Astrocyte (in vitro differentiated cells and primary cell): ENCODE measurements at regions not wholly inside any gene's neighbourhood (a gene's known extent, or its start where the extent isn't known, plus 50 kb on each side); places are given as distances from the start of the nearest gene placed in this dataset.
"Not testable (repeated sequence)": the region's sequence is repeated elsewhere in the genome, so short reads cannot be mapped to it uniquely, and the experiment has no call there.

ENCODE experiments used
- DNase-seq: peaks from one replicate; pipeline ENCODE4 v3.0.0-alpha.2; 2010; ENCODE audit warnings: low read depth
- FAIRE-seq: peaks from 2 replicates; lab custom pipeline; 2011; peaks lifted over from hg19 to GRCh38; lab: Jason Lieb, UNC
- H2AFZ ChIP-seq: 2 replicates; pipeline ENCODE4 v1.6.0; 2012; ENCODE audit warnings: low read depth, low read length, inconsistent platforms
- H3K27ac ChIP-seq: 2 replicates; pipeline ENCODE4 v1.5.1; 2011; ENCODE audit warnings: low read depth, low read length, inconsistent platforms
- H3K27me3 ChIP-seq: 2 replicates; pipeline ENCODE4 v1.6.0; 2011; ENCODE audit warnings: low read length, inconsistent platforms; ENCODE audit not compliant: insufficient read depth
- H3K36me3 ChIP-seq: 2 replicates; pipeline ENCODE4 v1.5.1; 2011; ENCODE audit warnings: low read length, inconsistent platforms; ENCODE audit not compliant: insufficient read depth
- H3K4me1 ChIP-seq: 2 replicates; pipeline ENCODE4 v1.5.1; 2011; ENCODE audit warnings: low read length, inconsistent platforms; ENCODE audit not compliant: insufficient read depth
- H3K4me2 ChIP-seq: 2 replicates; pipeline ENCODE4 v1.6.0; 2012; ENCODE audit warnings: low read length, inconsistent platforms
- H3K4me3 ChIP-seq: 2 replicates; pipeline ENCODE4 v1.5.1; 2011; ENCODE audit warnings: low read depth, mild to moderate bottlenecking, low read length, inconsistent platforms; ENCODE audit not compliant: insufficient read depth
- H3K79me2 ChIP-seq: 2 replicates; pipeline ENCODE4 v1.6.0; 2012; ENCODE audit warnings: mild to moderate bottlenecking, low read length, inconsistent platforms; ENCODE audit not compliant: insufficient read depth
- H3K9ac ChIP-seq: 2 replicates; pipeline ENCODE4 v1.6.0; 2012; ENCODE audit warnings: mild to moderate bottlenecking, low read length, inconsistent platforms
- H3K9me3 ChIP-seq: 2 replicates; pipeline ENCODE4 v1.5.1; 2012; ENCODE audit warnings: low read depth, mild to moderate bottlenecking, low read length, inconsistent platforms; ENCODE audit not compliant: insufficient read depth
- H4K20me1 ChIP-seq: 2 replicates; pipeline ENCODE4 v1.6.0; 2012; ENCODE audit warnings: low read length, inconsistent platforms; ENCODE audit not compliant: insufficient read depth
- H3K27ac Mint-ChIP-seq: one replicate; pipeline ENCODE4 v1.8.0; 2021; ENCODE audit warnings: mild to moderate bottlenecking, mixed read lengths; ENCODE audit not compliant: unreplicated experiment
- H3K27me3 Mint-ChIP-seq: one replicate; pipeline ENCODE4 v1.8.0; 2021; ENCODE audit warnings: low read depth, mixed read lengths; ENCODE audit not compliant: unreplicated experiment
- H3K36me3 Mint-ChIP-seq: one replicate; pipeline ENCODE4 v1.8.0; 2021; ENCODE audit warnings: low read depth, mixed read lengths; ENCODE audit not compliant: unreplicated experiment
- H3K4me1 Mint-ChIP-seq: one replicate; pipeline ENCODE4 v1.8.0; 2021; ENCODE audit warnings: low read depth, mixed read lengths; ENCODE audit not compliant: unreplicated experiment
- H3K4me3 Mint-ChIP-seq: one replicate; pipeline ENCODE4 v1.8.0; 2021; ENCODE audit warnings: mild to moderate bottlenecking, moderate library complexity, mixed read lengths; ENCODE audit not compliant: unreplicated experiment
- H3K9me3 Mint-ChIP-seq: one replicate; pipeline ENCODE4 v1.8.0; 2021; ENCODE audit warnings: mild to moderate bottlenecking, mixed read lengths; ENCODE audit not compliant: unreplicated experiment
- CTCF ChIP-seq: IDR thresholded peaks from 2 replicates; pipeline ENCODE4 v1.5.1; 2011; ENCODE audit warnings: low read depth, mild to moderate bottlenecking, inconsistent platforms, low read length, moderate library complexity; ENCODE audit not compliant: insufficient read depth
- EZH2 ChIP-seq: IDR thresholded peaks from 2 replicates; pipeline ENCODE4 v1.6.1; 2012; ENCODE audit warnings: mild to moderate bottlenecking, low read length, inconsistent platforms; ENCODE audit not compliant: insufficient read depth

GRCh38 chrX:127187095-127187494 lies 367.6 kb downstream of the PRR32 start:
- H3K9me3 Mint-ChIP-seq, result no peaks in the 10 kb centered on the region
- H3K4me1 Mint-ChIP-seq, result no peaks in the 10 kb centered on the region

GRCh38 chrX:127190381-127190780 lies 370.9 kb downstream of the PRR32 start:
- Histone ChIP-seq H3K4me1 (no peaks in the 10 kb centered on the region), H3K27ac (no peak overlapping the region), H3K36me3 (no peaks in the 10 kb centered on the region), H3K4me3 (no peak overlapping the region), H3K27me3 (no peaks in the 10 kb centered on the region), H3K9ac (no peak overlapping the region), H3K79me2 (no peaks in the 10 kb centered on the region), H3K9me3 (no peaks in the 10 kb centered on the region), H3K4me2 (no peak overlapping the region), H2AFZ (no peak overlapping the region), H4K20me1 (no peaks in the 10 kb centered on the region)
- Mint-ChIP-seq H3K36me3 (no peaks in the 10 kb centered on the region), H3K9me3 (no peaks in the 10 kb centered on the region), H3K4me3 (no peak overlapping the region), H3K27me3 (no peaks in the 10 kb centered on the region), H3K27ac (no peak overlapping the region), H3K4me1 (no peaks in the 10 kb centered on the region)
- peak; percentile 73 for FAIRE-seq
- DNase-seq, result no peak
- TF ChIP-seq CTCF (no peak), EZH2 (no peak)

More at GRCh38 chrX:127187095-127187494, 367.6 kb downstream of the PRR32 start:
- FAIRE-seq (no peak), DNase-seq (no peak)
- Histone ChIP-seq H3K27me3 (no peaks in the 10 kb centered on the region), H3K4me1 (no peaks in the 10 kb centered on the region), H3K4me3 (no peak overlapping the region), H3K79me2 (no peaks in the 10 kb centered on the region), H3K4me2 (no peak overlapping the region), H3K9ac (no peak overlapping the region), H3K9me3 (no peaks in the 10 kb centered on the region), H3K27ac (no peak overlapping the region), H3K36me3 (no peaks in the 10 kb centered on the region), H2AFZ (no peak overlapping the region), H4K20me1 (no peaks in the 10 kb centered on the region)
- TF ChIP-seq EZH2, result no peak
- TF ChIP-seq CTCF, result no peak
- Mint-ChIP-seq H3K4me3 (no peak overlapping the region), H3K36me3 (no peaks in the 10 kb centered on the region), H3K27me3 (no peaks in the 10 kb centered on the region), H3K27ac (no peak overlapping the region)

- no peaks in the 10 kb centered on the region for H3K27me3 Mint-ChIP-seq
- H3K9me3 Mint-ChIP-seq, result no peaks in the 10 kb centered on the region
These were observed 387.8 kb downstream of the PRR32 start for GRCh38 chrX:127207326-127207725.

GRCh38 chrX:127221821-127222220 lies 402.3 kb downstream of the PRR32 start:
- H3K9me3 Mint-ChIP-seq, H3K27me3 Mint-ChIP-seq, H3K9me3 ChIP-seq, H3K9ac ChIP-seq, H3K27ac Mint-ChIP-seq, H3K36me3 Mint-ChIP-seq, H3K4me2 ChIP-seq, H3K36me3 ChIP-seq, H2AFZ ChIP-seq, H3K79me2 ChIP-seq, H3K27ac ChIP-seq, H3K4me3 Mint-ChIP-seq, H4K20me1 ChIP-seq, H3K4me1 Mint-ChIP-seq, H3K27me3 ChIP-seq, DNase-seq, H3K4me1 ChIP-seq, H3K4me3 ChIP-seq: not testable (repeated sequence)
- peak; percentile 96 for FAIRE-seq

More at GRCh38 chrX:127207326-127207725, 387.8 kb downstream of the PRR32 start:
- Histone ChIP-seq H3K4me1 (no peaks in the 10 kb centered on the region), H3K9me3 (no peaks in the 10 kb centered on the region), H2AFZ (no peak overlapping the region), H3K27ac (no peak overlapping the region), H3K79me2 (no peaks in the 10 kb centered on the region), H3K9ac (no peak overlapping the region), H3K36me3 (no peaks in the 10 kb centered on the region), H3K27me3 (no peaks in the 10 kb centered on the region), H3K4me3 (no peak overlapping the region), H3K4me2 (no peak overlapping the region), H4K20me1 (no peaks in the 10 kb centered on the region)
- Mint-ChIP-seq H3K27ac (no peak overlapping the region), H3K36me3 (no peaks in the 10 kb centered on the region), H3K4me3 (no peak overlapping the region), H3K4me1 (no peaks in the 10 kb centered on the region)
- no peak for FAIRE-seq
- TF ChIP-seq EZH2, result no peak
- TF ChIP-seq CTCF, result no peak
- no peak for DNase-seq
